Brain pericyte (primary cell): ENCODE measurements at regions not wholly inside any gene's neighbourhood (a gene's known extent, or its start where the extent isn't known, plus 50 kb on each side); places are given as distances from the start of the nearest gene placed in this dataset.

Experiments used
- DNase-seq: peaks from one replicate; pipeline ENCODE4 v3.0.0-alpha.2; 2012; ENCODE audit warnings: low read depth, low spot score

- DNase-seq, result no peak
Measured at GRCh38 chr15:60057554-60057953, 53.4 kb downstream of the FOXB1 start.

- no peak for DNase-seq
Measured at GRCh38 chr15:60059186-60059585, 55.1 kb downstream of the FOXB1 start.

- DNase-seq, result no peak
Measured at GRCh38 chr15:60061758-60062157, 57.6 kb downstream of the FOXB1 start.

- DNase-seq, result no peak
Measured at GRCh38 chr15:60062826-60063225, 58.7 kb downstream of the FOXB1 start.

- DNase-seq, result no peak
Measured at GRCh38 chr15:60065951-60066350, 61.8 kb downstream of the FOXB1 start.

- peak; percentile 73 for DNase-seq
Measured at GRCh38 chr15:60070838-60071493, 66.9 kb downstream of the FOXB1 start.

- DNase-seq, result no peak
Measured at GRCh38 chr15:60072826-60073465, 68.8 kb downstream of the FOXB1 start.

GRCh38 chr15:60073466-60073840 is 69.3 kb downstream of the FOXB1 start:
- DNase-seq, result no peak

- DNase-seq, result no peak
Measured at GRCh38 chr15:60074181-60074885, 70.2 kb downstream of the FOXB1 start.

- no peak for DNase-seq
Measured at GRCh38 chr15:60076045-60076444, 71.9 kb downstream of the FOXB1 start.

- no peak for DNase-seq
Measured at GRCh38 chr15:60076582-60077276, 72.6 kb downstream of the FOXB1 start.

GRCh38 chr15:60077581-60078359 is 73.7 kb downstream of the FOXB1 start:
- no peak for DNase-seq

- DNase-seq, result no peak
Measured at GRCh38 chr15:60079210-60079609, 75.1 kb downstream of the FOXB1 start.

GRCh38 chr15:60081976-60082375 is 77.9 kb downstream of the FOXB1 start:
- no peak for DNase-seq

GRCh38 chr15:60083318-60083717 is 79.2 kb downstream of the FOXB1 start:
- no peak for DNase-seq

- no peak for DNase-seq
Measured at GRCh38 chr15:60086681-60087429, 82.7 kb downstream of the FOXB1 start.

- DNase-seq, result no peak
Measured at GRCh38 chr15:60087561-60087960, 83.5 kb downstream of the FOXB1 start.

GRCh38 chr15:60090747-60091146 is 86.6 kb downstream of the FOXB1 start:
- DNase-seq, result no peak

GRCh38 chr15:60091157-60091556 is 87.0 kb downstream of the FOXB1 start:
- no peak for DNase-seq

GRCh38 chr15:60091911-60092310 is 87.8 kb downstream of the FOXB1 start:
- DNase-seq, result no peak
